Brain microvascular endothelial cell (primary cell): ENCODE measurements at regions not wholly inside any gene's neighbourhood (a gene's known extent, or its start where the extent isn't known, plus 50 kb on each side); places are given as distances from the start of the nearest gene placed in this dataset.

Experiments
- DNase-seq: peaks from one replicate; pipeline ENCODE4 v3.0.0-alpha.2; 2020
- H3K27ac ChIP-seq: fragments of 250-450 bp; sonication (Bioruptor Pico); 2 replicates; pipeline ENCODE4 v1.5.1; 2020; ENCODE audit warnings: mild to moderate bottlenecking, moderate library complexity
- H3K27me3 ChIP-seq: fragments of 250-450 bp; sonication (Bioruptor Pico); replicated peaks from 2 replicates; pipeline ENCODE4 v1.5.1; 2020; ENCODE audit warnings: mild to moderate bottlenecking
- H3K36me3 ChIP-seq: fragments of 250-450 bp; sonication (Bioruptor Pico); replicated peaks from 2 replicates; pipeline ENCODE4 v1.5.1; 2020; ENCODE audit warnings: mild to moderate bottlenecking
- H3K4me3 ChIP-seq: 2 replicates; pipeline ENCODE4 v1.5.1; 2011; ENCODE audit warnings: low read depth, mild to moderate bottlenecking, control low read depth, low read length, moderate library complexity
- in situ Hi-C: cut with HindIII; loops from 2 replicates; pipeline ENCODE4 v1.10.0; 2017; ENCODE audit warnings: low sequenced_read_pairs, low pct_ligation_motif_present
- TF ChIP-seq, protein P1 (sequence below): IDR thresholded peaks from 2 replicates; pipeline ENCODE4 v1.5.1; 2011; ENCODE audit warnings: low read depth, mild to moderate bottlenecking, moderate library complexity, low read length, control low read depth, inconsistent platforms; ENCODE audit errors: missing control alignments

DNA sequence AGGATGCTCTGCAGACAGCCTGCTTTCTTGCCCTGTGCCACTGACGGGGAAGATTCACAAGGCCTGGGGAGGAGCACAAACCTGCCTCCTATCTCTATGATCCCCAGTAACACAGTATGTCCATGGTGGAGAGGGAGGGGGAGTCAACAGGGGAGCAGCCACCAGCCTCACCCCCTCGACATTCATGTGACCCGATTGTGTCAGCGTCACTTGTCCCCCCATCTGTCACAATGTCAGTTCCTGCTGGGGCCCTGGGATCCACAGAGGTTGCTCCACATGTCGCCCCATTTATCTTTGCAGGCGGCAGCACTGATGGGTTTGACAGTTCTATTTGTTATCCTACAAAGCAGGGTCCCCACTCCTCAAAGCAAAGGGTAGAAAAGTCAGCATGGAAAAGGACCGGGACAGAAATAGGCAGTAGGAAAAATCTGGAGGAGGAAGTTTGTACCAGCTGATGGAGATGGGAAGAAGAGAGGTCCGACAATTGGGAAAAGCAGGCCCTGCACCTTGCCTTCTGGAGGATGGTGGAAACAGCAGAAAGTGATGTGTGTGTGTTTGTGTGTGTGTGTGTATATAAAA lies 130.9 kb downstream of the SEC16B start:
- no peak for DNase-seq
- in situ Hi-C loops: no loop called here
- H3K27ac ChIP-seq: no peak overlapping the region
- no peaks in the 10 kb centered on the region for H3K36me3 ChIP-seq
- no peaks in the 10 kb centered on the region for H3K27me3 ChIP-seq
- no peak overlapping the region for H3K4me3 ChIP-seq
- TF ChIP-seq, protein P1, sequence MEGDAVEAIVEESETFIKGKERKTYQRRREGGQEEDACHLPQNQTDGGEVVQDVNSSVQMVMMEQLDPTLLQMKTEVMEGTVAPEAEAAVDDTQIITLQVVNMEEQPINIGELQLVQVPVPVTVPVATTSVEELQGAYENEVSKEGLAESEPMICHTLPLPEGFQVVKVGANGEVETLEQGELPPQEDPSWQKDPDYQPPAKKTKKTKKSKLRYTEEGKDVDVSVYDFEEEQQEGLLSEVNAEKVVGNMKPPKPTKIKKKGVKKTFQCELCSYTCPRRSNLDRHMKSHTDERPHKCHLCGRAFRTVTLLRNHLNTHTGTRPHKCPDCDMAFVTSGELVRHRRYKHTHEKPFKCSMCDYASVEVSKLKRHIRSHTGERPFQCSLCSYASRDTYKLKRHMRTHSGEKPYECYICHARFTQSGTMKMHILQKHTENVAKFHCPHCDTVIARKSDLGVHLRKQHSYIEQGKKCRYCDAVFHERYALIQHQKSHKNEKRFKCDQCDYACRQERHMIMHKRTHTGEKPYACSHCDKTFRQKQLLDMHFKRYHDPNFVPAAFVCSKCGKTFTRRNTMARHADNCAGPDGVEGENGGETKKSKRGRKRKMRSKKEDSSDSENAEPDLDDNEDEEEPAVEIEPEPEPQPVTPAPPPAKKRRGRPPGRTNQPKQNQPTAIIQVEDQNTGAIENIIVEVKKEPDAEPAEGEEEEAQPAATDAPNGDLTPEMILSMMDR: no peak

DNA sequence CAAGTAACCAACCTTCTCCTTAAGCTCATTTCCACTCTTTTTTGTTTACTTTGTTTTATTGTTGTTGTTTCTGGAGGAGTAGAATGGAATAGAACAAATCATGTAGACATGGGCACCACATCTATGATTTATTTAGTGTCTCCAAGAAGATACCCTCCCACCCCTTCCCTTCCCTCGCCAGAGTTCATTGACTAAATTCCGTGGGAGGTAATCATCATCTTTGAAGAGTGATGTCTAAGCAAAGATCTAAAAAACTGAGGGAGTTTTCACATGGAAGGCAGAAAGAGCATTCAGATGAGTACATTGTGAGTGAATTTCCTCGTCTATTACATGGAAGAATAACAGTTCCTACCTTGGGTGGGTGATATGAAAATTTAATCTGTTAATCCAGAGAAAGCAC lies 136.2 kb downstream of the SEC16B start:
- Histone ChIP-seq H3K36me3 (no peaks in the 10 kb centered on the region), H3K4me3 (no peak overlapping the region), H3K27me3 (no peaks in the 10 kb centered on the region), H3K27ac (no peak overlapping the region)
- no peak for DNase-seq
- TF ChIP-seq, protein P1: no peak
- in situ Hi-C loops: no loop called here

DNA sequence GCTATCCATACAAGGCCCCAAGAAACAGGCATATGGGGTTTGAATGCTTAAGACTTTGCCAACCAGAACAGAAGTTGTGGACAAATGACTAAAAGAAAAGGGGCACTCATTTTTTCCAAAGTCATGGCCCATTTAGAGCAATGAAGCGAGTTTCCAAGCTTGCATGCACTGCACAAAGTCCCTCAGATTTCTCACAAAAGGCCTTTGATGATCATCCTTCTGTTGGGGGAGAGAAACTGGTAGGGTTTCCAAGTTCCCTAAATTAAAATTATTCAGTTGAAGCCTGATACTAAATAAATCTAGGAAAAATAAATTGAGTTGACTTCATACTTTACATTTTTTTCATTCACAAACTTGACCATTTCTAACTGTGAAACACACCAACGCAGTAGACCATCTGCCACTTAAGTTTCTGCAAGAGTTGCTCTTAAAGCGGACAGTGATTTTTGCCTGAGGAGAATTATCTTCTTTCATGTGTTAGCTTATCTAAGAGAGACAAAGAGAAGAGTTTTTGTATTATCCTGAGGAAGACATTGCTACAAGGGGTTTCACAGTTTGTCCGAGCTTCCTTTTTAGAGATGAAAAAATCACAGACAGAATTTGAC lies 139.2 kb downstream of the SEC16B start:
- Histone ChIP-seq H3K27me3 (no peaks in the 10 kb centered on the region), H3K4me3 (no peak overlapping the region), H3K27ac (no peak overlapping the region), H3K36me3 (no peaks in the 10 kb centered on the region)
- no peak for DNase-seq
- in situ Hi-C loops: no loop called here
- TF ChIP-seq, protein P1: no peak

DNA sequence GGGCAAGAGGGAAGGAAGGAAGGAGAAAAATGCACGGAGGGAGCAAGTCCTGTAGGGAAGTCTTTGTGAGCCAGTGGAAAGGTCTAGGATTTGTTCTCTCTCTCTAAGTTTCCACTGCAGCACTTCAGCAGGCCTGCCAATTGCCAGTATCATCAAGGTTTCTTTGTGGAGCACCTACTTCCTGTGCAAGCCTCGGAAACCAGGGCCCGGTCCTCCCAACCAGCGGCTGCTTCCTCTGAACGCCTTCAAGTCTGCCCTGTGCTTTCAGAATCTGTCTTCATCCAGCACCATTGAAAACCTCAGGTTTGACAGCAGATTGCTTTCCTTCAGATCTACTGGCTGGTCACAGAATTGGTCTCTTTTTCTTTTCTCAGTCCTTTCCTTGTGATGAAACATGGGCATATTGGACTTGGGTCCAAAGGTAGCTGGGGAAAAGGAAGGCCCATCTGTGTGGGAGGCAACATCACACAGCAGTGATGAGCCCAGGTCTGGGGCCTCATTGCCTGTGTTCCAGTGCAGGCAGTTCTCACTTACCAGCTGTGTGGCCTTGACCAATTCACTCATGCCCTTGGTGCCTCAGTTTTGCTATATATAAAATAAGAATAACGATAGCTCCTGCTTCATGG lies 144.5 kb downstream of the SEC16B start:
- H3K4me3 ChIP-seq: no peak overlapping the region
- TF ChIP-seq, protein P1: no peak
- in situ Hi-C loops: no loop called here

DNA sequence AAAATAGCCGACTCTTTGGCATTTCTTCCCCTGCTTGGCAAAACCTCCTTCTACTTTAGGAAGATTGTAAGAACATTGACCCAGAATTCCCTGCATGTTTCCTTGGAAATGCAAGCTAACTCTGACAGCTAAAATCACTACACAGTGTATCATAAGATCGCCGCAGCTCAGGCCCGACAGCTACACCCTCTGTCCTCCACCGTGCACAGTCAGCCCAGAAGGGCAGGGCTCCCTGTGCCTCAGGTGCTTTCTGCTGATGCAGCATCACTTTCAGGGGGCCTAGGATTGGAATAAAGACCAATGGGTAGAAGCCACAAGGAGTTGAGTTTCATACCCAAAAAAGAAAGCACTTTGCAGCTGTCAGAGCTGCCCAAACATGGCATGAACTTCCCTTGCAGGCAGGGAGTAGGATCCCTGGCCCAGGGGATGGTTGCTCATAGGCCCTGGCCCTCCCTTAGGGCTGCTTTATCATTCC lies 145.3 kb downstream of the SEC16B start:
- H3K27ac ChIP-seq: no peak overlapping the region

More for the DNA sequence above, 144.5 kb downstream of the SEC16B start:
- DNase-seq: no peak
- no peaks in the 10 kb centered on the region for H3K27me3 ChIP-seq
- no peak overlapping the region for H3K27ac ChIP-seq
- no peaks in the 10 kb centered on the region for H3K36me3 ChIP-seq

More for the DNA sequence above, 145.3 kb downstream of the SEC16B start:
- no peak for DNase-seq
- H3K36me3 ChIP-seq: no peaks in the 10 kb centered on the region
- H3K4me3 ChIP-seq: no peak overlapping the region
- TF ChIP-seq, protein P1: no peak
- in situ Hi-C loops: no loop called here
- H3K27me3 ChIP-seq: no peaks in the 10 kb centered on the region
